A673 (cell line): ENCODE measurements at regions not wholly inside any gene's neighbourhood (a gene's known extent, or its start where the extent isn't known, plus 50 kb on each side); places are given as distances from the start of the nearest gene placed in this dataset.
A peak's percentile ranks its signal among the peaks of the same experiment; 100 is the strongest.

Experiments used
- BruUV-seq: library from RNA; stranded (reverse); fragments of 400-500 nt; replicated peaks from 2 replicates; lab custom pipeline; 2021; lab: Mats Ljungman, UMichigan
- CTCF ChIA-PET: fragments of 300-600 bp; sonication (Branson Sonifier 250); formaldehyde crosslinking; loops from one replicate; lab custom pipeline; 2022; ENCODE audit warnings: antibody characterized with exemption; lab: Charles Lee
- POLR2A ChIA-PET: fragments of 300-600 bp; sonication (Branson Sonifier 250); formaldehyde crosslinking; loops from one replicate; lab custom pipeline; 2022; ENCODE audit warnings: antibody characterized with exemption; ENCODE audit not compliant: low non-redundant PET; lab: Charles Lee
- DNase-seq: peaks from one replicate; pipeline ENCODE4 v3.0.0-alpha.2; 2015; ENCODE audit warnings: low spot score
- H3K27ac ChIP-seq: fragments of 200-600 bp; sonication (generic); 2 replicates; pipeline ENCODE4 v1.5.1; 2016; ENCODE audit warnings: mixed run types, low read depth, mild to moderate bottlenecking, mixed read lengths, antibody characterized with exemption, low read length; ENCODE audit not compliant: poor library complexity, severe bottlenecking
- H3K27me3 ChIP-seq: fragments of 200-600 bp; sonication (generic); replicated peaks from 2 replicates; pipeline ENCODE4 v1.6.1; 2017; ENCODE audit warnings: mixed run types, low read depth, mild to moderate bottlenecking, mixed read lengths, antibody characterized with exemption, low read length; ENCODE audit not compliant: insufficient read depth, poor library complexity
- H3K36me3 ChIP-seq: fragments of 200-600 bp; sonication (generic); 2 replicates; pipeline ENCODE4 v1.6.1; 2016; ENCODE audit warnings: mixed run types, mild to moderate bottlenecking, mixed read lengths, antibody characterized with exemption, low read length; ENCODE audit not compliant: insufficient read depth, poor library complexity, severe bottlenecking
- H3K4me1 ChIP-seq: fragments of 200-600 bp; sonication (generic); 2 replicates; pipeline ENCODE4 v1.6.1; 2017; ENCODE audit warnings: mixed run types, mild to moderate bottlenecking, mixed read lengths, antibody characterized with exemption, low read length; ENCODE audit not compliant: insufficient read depth, poor library complexity, severe bottlenecking
- H3K4me3 ChIP-seq: fragments of 200-600 bp; sonication (generic); 2 replicates; pipeline ENCODE4 v1.5.1; 2016; ENCODE audit warnings: low read depth, mixed run types, mild to moderate bottlenecking, mixed read lengths, low read length; ENCODE audit not compliant: poor library complexity, severe bottlenecking
- H3K9me3 ChIP-seq: fragments of 200-600 bp; sonication (generic); 2 replicates; pipeline ENCODE4 v1.6.1; 2016; ENCODE audit warnings: mixed run types, low read depth, mild to moderate bottlenecking, mixed read lengths, antibody characterized with exemption, low read length; ENCODE audit not compliant: poor library complexity, severe bottlenecking
- CTCF ChIP-seq: fragments of 300-800, 200-600 bp; sonication (generic); conservative IDR thresholded peaks from 2 replicates; pipeline ENCODE4 v1.5.1; 2017; ENCODE audit warnings: low read depth, mild to moderate bottlenecking, antibody characterized with exemption, low read length, moderate library complexity, mixed read lengths
- EZH2 ChIP-seq: fragments of 200-600 bp; sonication (generic); IDR thresholded peaks from 2 replicates; pipeline ENCODE4 v1.6.1; 2017; ENCODE audit warnings: borderline replicate concordance, low read depth, mild to moderate bottlenecking, mixed read lengths, antibody characterized with exemption, low read length; ENCODE audit not compliant: poor library complexity, severe bottlenecking
- intact Hi-C: fragments of 100-400 bp; cut with micrococcal nuclease; formaldehyde crosslinking; loops from one replicate; pipeline ENCODE4 v1.10.0; 2022; ENCODE audit not compliant: unreplicated experiment

GRCh38 chr7:41238851-41239331, 464.0 kb downstream of the INHBA start:
- no peak overlapping the region for H3K4me3 ChIP-seq
- ChIA-PET CTCF (no interaction called here), POLR2A (interaction anchor here (0.7 kb wide), 1 partner anchor 1724 kb away, joined by 3 read pairs; no protein-coding TSS in a partner anchor)
- H3K36me3 ChIP-seq, result no peaks in the 10 kb centered on the region
- intact Hi-C loops, result no loop called here
- H3K27me3 ChIP-seq, result no peaks in the 10 kb centered on the region
- BruUV-seq, result no TSS peak
- TF ChIP-seq EZH2, result no peak
- no peak for TF ChIP-seq CTCF
- no peaks in the 10 kb centered on the region for H3K9me3 ChIP-seq
- H3K27ac ChIP-seq, result no peak overlapping the region
- peak; percentile 22 for DNase-seq
- no peaks in the 10 kb centered on the region for H3K4me1 ChIP-seq

DNA sequence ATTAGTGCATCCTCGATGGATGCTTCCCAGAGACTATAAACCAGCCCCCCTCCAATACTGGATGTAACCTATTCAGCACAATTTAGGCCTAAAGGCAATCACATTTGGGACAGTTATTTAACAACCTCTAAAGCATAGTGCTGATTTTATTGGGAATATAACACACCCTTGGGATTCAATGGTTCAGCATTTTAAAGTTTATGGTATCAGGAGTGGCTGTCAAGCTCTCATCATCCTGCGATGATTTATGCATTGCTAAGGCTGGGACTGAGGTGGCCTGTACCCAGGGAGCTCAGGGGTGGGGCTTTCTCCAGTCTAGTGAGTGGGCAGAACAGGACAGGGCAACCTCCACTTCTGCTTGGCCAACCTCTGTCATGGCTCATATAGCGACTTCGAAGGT, 464.9 kb downstream of the INHBA start:
- Histone ChIP-seq H3K27me3 (no peaks in the 10 kb centered on the region), H3K9me3 (no peaks in the 10 kb centered on the region), H3K36me3 (no peaks in the 10 kb centered on the region), H3K4me3 (no peak overlapping the region), H3K4me1 (no peaks in the 10 kb centered on the region), H3K27ac (no peak overlapping the region)
- intact Hi-C loops, result no loop called here
- no TSS peak for BruUV-seq
- CTCF ChIA-PET, result no interaction called here
- no peak for DNase-seq
- TF ChIP-seq CTCF (no peak), EZH2 (no peak)
- POLR2A ChIA-PET, result no interaction called here

DNA sequence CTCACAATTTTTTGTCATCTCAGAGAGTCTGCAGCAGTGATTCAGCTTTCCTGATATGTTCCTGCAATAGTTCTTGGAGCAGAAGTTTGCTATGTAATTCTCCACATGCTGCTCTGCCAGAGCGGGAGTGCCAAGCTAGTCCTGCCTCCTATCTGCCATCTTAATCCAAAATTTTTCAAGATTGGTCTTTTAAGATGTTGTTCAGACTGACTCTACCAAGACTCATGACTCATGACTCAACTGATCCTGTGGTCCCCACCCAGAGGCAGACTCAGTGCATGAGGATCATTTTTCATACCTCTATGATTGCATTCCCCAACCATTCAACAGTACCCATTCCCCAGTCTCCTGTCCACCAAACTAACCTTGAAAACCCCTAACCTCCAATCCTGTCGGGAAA, 470.8 kb downstream of the INHBA start:
- no peak overlapping the region for H3K4me3 ChIP-seq
- intact Hi-C loops, result no loop called here
- no peak overlapping the region for H3K27ac ChIP-seq
- no peaks in the 10 kb centered on the region for H3K4me1 ChIP-seq
- no peaks in the 10 kb centered on the region for H3K9me3 ChIP-seq
- no TSS peak for BruUV-seq
- no peaks in the 10 kb centered on the region for H3K27me3 ChIP-seq
- CTCF ChIA-PET, result no interaction called here
- DNase-seq, result no peak
- no peaks in the 10 kb centered on the region for H3K36me3 ChIP-seq
- TF ChIP-seq CTCF (no peak), EZH2 (no peak)
- POLR2A ChIA-PET, result no interaction called here
